H1 (cell line): ENCODE measurements at regions not wholly inside any gene's neighbourhood (a gene's known extent, or its start where the extent isn't known, plus 50 kb on each side); places are given as distances from the start of the nearest gene placed in this dataset.

Experiments used
- CTBP2 ChIP-seq: IDR thresholded peaks from 2 replicates; pipeline ENCODE4 v1.7.0; 2011; ENCODE audit warnings: borderline replicate concordance, mild to moderate bottlenecking, moderate library complexity, mixed read lengths, low read length; ENCODE audit not compliant: insufficient read depth, insufficient read length
- SIN3A ChIP-seq, 2 experiments: IDR thresholded peaks in 1 of 2; conservative IDR thresholded peaks in 1 of 2; 2 replicates each; pipeline ENCODE4 v1.6.1; 2011 to 2012; ENCODE audit warnings: low read length in 2 of 2, improper control_type of control experiment in 1 of 2, low read depth in 1 of 2, mild to moderate bottlenecking in 1 of 2
- ZNF274 ChIP-seq: IDR thresholded peaks from 2 replicates; pipeline ENCODE4 v1.7.0; 2012; ENCODE audit warnings: low read length, borderline replicate concordance; ENCODE audit errors: extremely low read depth
- TF ChIP-seq, protein P1 (sequence below): IDR thresholded peaks from 2 replicates; pipeline ENCODE4 v1.6.1; 2012; ENCODE audit warnings: low read length, inconsistent platforms

DNA sequence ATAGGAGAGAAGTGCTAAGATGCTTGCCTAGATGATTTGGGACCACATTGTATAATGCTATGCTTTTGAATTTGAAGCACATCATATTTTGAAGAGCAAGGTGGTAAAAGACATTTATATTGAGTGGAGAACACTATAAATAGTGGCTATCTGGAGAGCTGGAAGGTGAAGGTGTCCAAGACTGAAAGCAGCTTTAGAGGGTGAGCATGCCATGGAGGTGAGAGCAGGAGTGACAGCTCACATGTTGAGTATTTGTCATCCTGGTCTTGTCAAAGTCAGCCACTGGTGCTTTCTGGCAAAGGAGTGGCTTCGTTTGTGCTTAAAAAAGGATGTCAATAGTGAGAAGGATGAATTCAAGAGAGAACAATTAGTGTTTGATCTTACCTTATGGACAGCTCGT is 225.9 kb downstream of the COG6 start (continued):
- no peak for TF ChIP-seq SIN3A (conservative IDR thresholded peaks at IDR 0.05 in 1 of 2, IDR thresholded peaks at IDR 0.05 in 1 of 2; ENCODE audit: low read depth in 1 of 2, low read length in 2 of 2)
- no peak for TF ChIP-seq ZNF274
- no peak for TF ChIP-seq CTBP2
- TF ChIP-seq, protein P1, sequence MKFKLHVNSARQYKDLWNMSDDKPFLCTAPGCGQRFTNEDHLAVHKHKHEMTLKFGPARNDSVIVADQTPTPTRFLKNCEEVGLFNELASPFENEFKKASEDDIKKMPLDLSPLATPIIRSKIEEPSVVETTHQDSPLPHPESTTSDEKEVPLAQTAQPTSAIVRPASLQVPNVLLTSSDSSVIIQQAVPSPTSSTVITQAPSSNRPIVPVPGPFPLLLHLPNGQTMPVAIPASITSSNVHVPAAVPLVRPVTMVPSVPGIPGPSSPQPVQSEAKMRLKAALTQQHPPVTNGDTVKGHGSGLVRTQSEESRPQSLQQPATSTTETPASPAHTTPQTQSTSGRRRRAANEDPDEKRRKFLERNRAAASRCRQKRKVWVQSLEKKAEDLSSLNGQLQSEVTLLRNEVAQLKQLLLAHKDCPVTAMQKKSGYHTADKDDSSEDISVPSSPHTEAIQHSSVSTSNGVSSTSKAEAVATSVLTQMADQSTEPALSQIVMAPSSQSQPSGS: no peak
